ENCODE measurements at regions not wholly inside any gene's neighbourhood (a gene's known extent, or its start where the extent isn't known, plus 50 kb on each side); places are given as distances from the start of the nearest gene placed in this dataset.

DNA sequence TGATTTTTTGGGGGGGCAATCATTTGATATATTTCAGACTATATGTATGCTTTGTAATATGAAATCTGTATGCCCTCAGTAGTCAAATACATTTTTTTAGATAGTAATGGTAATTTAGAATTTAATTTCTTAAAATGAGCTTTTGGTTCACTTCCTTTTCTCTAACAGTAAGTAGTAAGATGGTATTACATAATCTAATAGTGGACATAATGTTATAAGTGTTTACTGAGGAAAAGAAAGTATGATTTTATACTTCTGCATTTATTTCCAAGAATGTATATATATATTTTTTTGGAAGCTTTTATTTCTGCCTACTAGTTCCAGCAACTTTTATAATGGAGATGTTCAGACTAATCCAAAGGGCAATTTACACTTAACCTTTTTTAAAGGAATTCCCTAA is 1450.7 kb upstream of the TENM3 start:
- TF ChIP-seq, protein P1, sequence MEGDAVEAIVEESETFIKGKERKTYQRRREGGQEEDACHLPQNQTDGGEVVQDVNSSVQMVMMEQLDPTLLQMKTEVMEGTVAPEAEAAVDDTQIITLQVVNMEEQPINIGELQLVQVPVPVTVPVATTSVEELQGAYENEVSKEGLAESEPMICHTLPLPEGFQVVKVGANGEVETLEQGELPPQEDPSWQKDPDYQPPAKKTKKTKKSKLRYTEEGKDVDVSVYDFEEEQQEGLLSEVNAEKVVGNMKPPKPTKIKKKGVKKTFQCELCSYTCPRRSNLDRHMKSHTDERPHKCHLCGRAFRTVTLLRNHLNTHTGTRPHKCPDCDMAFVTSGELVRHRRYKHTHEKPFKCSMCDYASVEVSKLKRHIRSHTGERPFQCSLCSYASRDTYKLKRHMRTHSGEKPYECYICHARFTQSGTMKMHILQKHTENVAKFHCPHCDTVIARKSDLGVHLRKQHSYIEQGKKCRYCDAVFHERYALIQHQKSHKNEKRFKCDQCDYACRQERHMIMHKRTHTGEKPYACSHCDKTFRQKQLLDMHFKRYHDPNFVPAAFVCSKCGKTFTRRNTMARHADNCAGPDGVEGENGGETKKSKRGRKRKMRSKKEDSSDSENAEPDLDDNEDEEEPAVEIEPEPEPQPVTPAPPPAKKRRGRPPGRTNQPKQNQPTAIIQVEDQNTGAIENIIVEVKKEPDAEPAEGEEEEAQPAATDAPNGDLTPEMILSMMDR (IDR thresholded peaks at IDR 0.05 in 4 of 5, conservative IDR thresholded peaks at IDR 0.05 in 1 of 5), result no peak
- no peak for TF ChIP-seq POLR2A (IDR thresholded peaks at IDR 0.05)

Data from gastrocnemius medialis (tissue), 4 donors.